ENCODE measurements at regions not wholly inside any gene's neighbourhood (a gene's known extent, or its start where the extent isn't known, plus 50 kb on each side); places are given as distances from the start of the nearest gene placed in this dataset.
"Not testable (repeated sequence)": the region's sequence is repeated elsewhere in the genome, so short reads cannot be mapped to it uniquely, and the experiment has no call there.

DNA sequence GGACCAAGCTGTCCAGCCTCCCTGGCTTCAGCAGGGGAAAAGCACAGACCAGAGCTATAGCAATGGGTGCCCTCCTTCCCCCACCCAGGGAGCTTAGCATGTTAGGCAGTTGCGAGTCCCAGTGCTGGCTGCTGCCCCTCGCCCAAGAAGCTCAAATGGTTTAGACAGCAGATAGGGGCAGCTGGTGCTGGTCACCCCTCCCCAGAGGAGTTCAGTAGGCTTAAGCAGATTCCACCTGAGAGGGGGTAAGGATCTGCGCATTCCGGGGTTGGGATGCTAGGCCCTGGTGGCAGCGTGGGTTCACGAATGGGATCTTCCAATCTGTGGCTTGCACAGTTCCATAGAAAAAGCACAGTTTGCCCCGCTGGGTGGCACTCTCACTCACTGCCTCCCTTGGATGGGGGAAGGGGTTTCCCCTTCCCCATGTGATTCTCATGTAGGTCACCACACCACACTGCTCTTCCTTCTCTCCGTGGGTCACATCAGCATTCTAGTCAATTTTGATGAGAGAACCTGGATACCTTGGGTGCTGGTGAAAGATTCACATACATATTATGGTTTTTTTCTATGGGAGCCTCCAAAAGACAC lies 665.6 kb downstream of the C12orf50 start:
- TF ChIP-seq CTCF (IDR thresholded peaks at IDR 0.05; ENCODE audit: borderline replicate concordance, insufficient read depth, low read depth, low read length): no peak
- H3K4me3 ChIP-seq (ENCODE audit: low read depth, low read length): no peak overlapping the region

DNA sequence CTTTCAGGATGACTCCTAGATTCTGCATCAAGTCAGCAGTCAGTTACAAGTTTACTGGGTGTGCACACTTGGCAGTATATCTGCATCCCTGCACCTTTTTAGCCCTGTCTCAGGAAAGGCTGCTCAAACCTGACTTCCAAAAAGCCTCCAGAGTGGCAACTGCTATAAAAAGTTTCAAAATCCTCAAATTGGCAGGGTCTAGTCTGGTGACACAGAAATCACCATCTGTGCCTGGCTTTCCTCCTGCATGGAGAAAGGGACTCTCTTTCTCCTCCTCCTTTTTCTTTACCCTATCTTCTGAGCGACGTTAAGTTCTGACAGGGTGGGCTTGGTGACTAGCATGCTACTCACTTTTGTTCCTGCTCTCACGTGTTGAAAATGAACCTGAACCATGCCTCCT lies 679.5 kb downstream of the C12orf50 start:
- TF ChIP-seq CTCF (IDR thresholded peaks at IDR 0.05; ENCODE audit: borderline replicate concordance, insufficient read depth, low read depth, low read length): no peak
- H3K4me3 ChIP-seq (ENCODE audit: low read depth, low read length): no peak overlapping the region

DNA sequence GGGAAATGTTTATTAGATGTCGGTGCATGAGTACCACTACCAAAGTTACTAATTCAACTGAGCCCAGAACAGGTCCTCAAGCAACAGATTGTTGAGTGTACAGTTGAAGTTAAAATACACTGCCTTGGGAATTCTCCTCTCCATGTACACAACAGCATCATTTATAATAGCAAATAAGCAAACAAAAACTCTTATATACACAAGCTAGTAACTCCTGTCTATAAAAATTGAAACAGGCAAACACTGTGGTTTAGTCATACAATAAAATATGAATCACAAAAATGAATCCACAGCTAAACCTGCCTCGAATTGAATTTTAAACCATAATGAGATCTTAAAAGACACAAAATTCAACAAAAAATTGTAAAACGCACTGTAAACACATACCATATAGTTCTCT lies 681.1 kb downstream of the C12orf50 start:
- TF ChIP-seq CTCF (IDR thresholded peaks at IDR 0.05; ENCODE audit: borderline replicate concordance, insufficient read depth, low read depth, low read length): no peak
- H3K4me3 ChIP-seq (ENCODE audit: low read depth, low read length): no peak overlapping the region

- no peak for TF ChIP-seq CTCF (IDR thresholded peaks at IDR 0.05; ENCODE audit: borderline replicate concordance, insufficient read depth, low read depth, low read length)
- H3K4me3 ChIP-seq (ENCODE audit: low read depth, low read length): no peak overlapping the region
Observed at GRCh38 chr12:87344699-87345098, 684.5 kb downstream of the C12orf50 start.

GRCh38 chr12:87338681-87339080 lies 690.5 kb downstream of the C12orf50 start:
- H3K4me3 ChIP-seq (ENCODE audit: low read depth, low read length): no peak overlapping the region
- TF ChIP-seq CTCF (IDR thresholded peaks at IDR 0.05; ENCODE audit: borderline replicate concordance, insufficient read depth, low read depth, low read length): no peak

- H3K4me3 ChIP-seq (ENCODE audit: low read depth, low read length): no peak overlapping the region
- TF ChIP-seq CTCF (IDR thresholded peaks at IDR 0.05; ENCODE audit: borderline replicate concordance, insufficient read depth, low read depth, low read length): no peak
Observed at GRCh38 chr12:87336814-87337336, 692.3 kb downstream of the C12orf50 start.

DNA sequence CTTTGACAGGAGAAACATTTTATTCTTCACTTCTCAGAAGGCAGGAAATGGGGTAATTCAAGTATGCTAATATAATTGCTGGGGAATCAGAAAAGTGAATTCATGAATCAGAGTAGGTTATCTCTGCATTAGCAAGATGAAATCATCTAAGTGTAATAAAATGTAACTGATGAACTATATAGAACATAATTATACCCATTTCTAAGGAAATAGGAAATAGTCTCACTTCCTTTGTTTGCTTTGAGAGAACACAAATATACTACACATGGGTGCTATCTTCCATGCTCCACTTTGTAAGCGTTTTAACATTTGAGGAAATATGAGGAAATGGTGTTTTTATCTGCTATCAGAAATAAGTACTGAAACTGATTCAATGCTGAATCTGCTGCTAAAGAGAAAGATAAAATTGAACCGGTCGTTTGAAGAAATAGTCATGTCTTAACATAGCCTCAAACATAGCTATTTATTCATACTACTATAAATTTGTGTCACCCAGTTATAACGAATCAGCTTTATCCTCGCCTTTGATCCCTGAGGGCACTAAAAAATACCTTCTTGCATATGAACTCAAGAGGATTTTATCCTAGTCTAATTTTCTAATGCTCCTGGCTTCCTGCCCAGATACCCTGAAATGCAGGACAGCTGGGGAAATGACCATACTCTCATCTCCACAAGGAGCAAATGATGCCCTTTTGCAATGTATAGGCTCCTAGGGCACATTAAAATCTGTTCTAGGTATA lies 696.0 kb downstream of the C12orf50 start:
- no peak overlapping the region for H3K4me3 ChIP-seq (ENCODE audit: low read depth, low read length)
- TF ChIP-seq CTCF (IDR thresholded peaks at IDR 0.05; ENCODE audit: borderline replicate concordance, insufficient read depth, low read depth, low read length): no peak

DNA sequence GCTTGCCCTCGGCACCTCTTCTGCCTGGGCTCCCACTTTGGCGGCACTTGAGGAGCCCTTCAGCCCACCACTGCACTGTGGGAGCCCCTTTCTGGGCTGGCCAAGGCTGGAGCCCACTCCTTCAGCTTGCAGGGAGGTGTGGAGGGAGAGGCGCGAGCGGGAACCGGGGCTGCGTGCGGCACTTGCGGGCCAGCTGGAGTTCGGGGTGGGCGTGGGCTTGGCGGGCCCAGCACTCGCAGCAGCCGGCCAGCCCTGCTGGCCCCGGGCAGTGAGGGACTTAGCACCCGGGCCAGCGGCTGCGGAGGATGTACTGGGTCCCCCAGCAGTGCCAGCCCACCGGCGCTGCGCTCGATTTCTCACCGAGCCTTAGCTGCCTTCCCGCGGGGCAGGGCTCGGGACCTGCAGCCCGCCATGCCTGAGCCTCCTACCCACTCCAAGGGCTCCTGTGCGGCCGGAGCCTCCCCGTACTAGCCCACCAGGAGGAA lies 699.1 kb downstream of the C12orf50 start:
- H3K4me3 ChIP-seq (ENCODE audit: low read depth, low read length): not testable (repeated sequence)

Data from GM12875 (cell line).